ENCODE measurements at regions not wholly inside any gene's neighbourhood (a gene's known extent, or its start where the extent isn't known, plus 50 kb on each side); places are given as distances from the start of the nearest gene placed in this dataset.

DNA sequence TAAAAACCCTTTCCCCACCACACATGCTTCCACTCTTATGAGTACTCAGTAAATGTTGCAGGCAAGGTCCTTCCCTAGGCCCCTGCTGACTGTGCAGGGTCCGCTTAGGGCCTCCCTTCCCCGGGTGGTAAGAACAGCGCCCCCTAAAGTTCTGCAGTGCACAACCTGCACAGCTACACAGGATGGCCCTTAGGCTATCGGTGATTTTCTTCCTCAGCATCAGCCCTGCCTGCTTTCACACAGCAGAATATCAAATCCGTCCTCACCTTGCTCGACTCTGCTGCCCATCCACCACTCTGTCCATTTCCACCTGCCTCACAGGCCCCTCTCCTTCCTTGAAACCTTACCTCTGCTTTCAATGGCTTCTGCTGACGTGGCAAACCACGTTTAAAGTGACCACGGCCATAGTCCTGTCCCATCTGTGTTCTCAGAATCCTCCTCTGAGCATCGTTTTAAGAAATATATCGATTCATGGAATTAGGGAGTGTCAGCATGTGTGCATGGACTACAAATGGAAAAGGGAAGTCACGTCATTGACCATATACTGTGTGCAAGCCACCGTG, 51.4 kb upstream of the TMEM132E start:
- no peak for DNase-seq

- no peak for DNase-seq
Observed at GRCh38 chr17:34527136-34527907, 52.1 kb upstream of the TMEM132E start.

DNA sequence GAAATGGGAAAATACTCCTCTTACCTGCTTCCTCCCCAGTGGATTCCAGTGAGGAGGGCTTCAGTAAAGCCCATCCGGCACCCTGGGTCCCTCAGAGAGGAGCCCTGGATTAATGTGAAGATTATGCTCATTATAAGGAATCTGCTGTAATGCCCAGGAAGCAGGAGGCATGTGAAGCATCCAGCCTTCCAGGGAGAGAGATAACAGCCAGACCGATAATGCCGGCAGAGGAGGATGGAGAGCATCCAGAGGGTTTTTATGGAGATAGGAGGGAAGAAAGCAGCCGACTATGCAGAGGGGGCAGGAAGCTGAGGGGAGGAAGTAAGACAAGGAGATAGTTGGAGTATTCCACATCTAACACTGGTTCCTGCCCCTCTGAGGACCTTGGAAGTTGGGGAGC, 53.7 kb upstream of the TMEM132E start:
- DNase-seq = no peak

GRCh38 chr17:34521955-34522354, 57.4 kb upstream of the TMEM132E start:
- no peak for DNase-seq

GRCh38 chr17:34519282-34519681, 60.1 kb upstream of the TMEM132E start:
- DNase-seq = no peak

DNA sequence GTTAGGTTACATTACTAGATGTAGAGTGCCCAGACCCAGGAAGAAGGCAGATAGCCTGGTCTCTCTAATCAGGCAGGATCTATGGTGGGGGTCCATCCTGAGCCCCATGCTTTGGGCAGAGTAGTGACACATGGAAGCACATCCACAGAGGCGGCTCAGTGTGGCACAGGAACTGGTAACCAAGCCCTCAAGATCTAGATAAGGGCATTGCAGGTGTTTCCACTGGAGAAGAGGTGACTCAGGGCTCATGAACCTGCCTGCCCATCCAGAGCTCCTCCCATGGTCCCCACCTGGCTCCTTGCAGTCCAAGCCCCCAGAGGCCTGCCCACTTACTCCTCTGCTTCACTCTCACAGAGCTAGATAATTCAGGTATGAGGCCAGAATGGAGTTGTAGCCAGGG, 62.0 kb upstream of the TMEM132E start:
- DNase-seq = no peak

GRCh38 chr17:34511931-34512330, 67.5 kb upstream of the TMEM132E start:
- DNase-seq = no peak

- no peak for DNase-seq
Observed at GRCh38 chr17:34511265-34511664, 68.1 kb upstream of the TMEM132E start.

- no peak for DNase-seq
Observed at GRCh38 chr17:34504814-34505484, 74.4 kb upstream of the TMEM132E start.

DNA sequence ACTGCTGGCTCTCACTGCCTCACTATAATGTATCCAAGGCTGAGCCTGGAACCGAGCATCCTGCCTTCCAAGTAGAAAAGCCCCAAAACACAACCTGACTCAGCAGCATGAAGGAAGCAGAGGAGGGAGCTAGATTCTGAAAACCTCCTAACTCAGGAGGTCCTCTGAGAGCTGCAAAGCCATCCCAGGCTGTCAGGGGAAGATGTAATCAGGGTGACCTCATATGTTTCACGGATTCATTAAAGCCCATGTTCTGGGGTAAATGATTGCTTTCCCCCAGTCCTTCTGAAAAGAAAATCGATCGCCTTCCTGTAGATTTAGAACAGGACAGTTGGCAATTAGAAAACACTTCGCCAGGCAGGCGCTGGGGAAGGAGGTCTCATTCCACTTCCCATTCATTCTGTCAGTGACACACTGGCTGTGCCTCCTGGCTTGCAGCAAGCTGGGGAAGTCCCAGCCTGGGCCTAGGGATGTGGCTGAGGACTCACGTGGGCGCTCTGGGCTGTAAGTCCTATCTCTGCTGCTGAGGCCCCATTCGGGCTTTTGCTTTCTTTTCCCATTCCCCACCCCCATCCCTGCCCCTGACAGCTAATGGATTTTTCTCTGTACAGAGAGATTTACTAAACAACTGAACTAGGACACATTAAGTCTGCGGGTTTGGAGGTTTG, 75.7 kb upstream of the TMEM132E start:
- DNase-seq = no peak

- no peak for DNase-seq
Observed at GRCh38 chr17:34502426-34502825, 77.0 kb upstream of the TMEM132E start.

DNA sequence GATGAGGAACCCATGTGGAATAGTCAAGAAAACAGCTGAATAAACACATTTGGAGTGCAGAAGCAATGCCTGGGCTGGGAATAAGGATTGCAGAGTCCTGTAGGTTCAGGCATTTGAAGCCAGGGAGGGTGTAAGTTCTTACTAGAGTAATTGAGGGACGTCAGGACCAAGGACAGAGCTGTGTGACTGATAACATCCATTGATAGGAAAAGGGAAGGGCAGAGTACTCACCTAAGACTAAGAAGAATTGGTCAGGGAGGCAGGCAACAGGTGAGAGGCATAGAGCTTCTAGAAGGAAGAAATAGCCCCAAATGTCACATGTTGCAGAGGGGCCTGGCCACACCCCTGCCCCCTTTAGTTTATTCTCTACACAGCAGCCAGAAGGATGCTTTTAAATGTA, 79.8 kb upstream of the TMEM132E start:
- DNase-seq = no peak

DNA sequence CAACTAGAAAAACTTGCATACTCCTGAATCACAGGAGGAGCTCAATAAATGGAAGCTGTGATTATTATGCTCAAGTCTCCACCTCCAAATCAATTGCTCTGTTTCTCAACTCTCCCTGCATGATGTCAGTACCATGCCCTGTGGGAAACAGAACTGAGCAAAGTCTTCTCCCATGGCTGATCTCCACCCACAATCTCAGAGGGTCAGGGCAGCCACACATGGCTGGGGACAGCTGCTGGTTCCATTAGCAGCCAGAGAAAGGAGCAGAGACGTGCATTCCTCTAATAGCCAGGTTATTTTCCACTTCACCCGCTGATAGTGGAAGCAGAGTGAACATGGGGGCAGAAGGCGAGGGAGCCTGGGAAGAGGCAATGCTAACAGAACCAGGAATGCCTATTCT, 85.5 kb upstream of the TMEM132E start:
- no peak for DNase-seq

DNA sequence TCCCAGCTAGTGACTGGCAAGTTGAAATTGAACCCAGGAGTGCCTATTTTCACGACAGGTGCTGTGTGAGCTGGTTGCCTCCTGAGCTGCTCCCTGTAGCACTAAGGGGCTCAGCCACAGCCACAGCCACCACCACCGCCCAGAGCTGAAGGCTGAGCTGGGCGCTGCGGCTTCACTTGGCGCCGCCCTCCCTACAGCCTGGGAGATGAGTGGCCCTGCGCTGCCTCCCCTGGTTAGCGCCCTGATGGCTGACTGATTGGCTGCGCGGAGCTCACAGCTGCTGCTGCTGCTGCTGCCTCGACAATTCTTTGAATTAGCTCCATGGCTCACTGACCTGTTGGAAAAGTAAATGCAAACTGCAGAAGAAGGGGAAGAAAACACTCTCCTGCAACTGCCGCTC, 91.8 kb upstream of the TMEM132E start:
- DNase-seq = no peak

- no peak for DNase-seq
Observed at GRCh38 chr17:34486761-34487160, 92.6 kb upstream of the TMEM132E start.

- DNase-seq = no peak
Observed at GRCh38 chr17:34485999-34486398, 93.4 kb upstream of the TMEM132E start.

DNA sequence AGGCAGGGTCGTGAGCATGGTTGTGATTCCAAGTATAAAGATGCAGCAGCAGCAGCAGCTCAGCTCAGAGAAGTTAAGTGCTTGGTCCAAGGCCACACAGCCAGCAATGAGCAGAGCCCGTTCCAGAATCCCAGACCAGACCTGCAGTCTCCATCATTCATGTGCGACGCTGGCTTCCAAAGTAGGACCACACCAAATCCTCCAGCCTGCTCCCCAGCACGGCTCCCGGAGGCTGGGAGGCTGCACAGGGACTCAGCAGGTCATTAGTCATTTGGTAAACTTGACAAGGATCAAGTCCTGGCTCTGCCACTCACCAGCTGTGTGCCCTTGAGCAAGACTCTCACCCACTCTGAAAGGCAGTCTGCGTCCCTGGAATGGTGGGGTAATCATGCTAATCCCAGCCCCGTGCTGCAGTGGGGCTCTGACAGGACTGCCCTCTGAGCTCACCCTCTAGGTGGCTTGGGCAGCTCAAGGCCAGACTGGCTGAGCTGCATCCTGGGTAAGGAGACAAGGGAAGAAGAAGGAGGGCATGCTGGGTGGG, 95.1 kb upstream of the TMEM132E start:
- DNase-seq = no peak

DNA sequence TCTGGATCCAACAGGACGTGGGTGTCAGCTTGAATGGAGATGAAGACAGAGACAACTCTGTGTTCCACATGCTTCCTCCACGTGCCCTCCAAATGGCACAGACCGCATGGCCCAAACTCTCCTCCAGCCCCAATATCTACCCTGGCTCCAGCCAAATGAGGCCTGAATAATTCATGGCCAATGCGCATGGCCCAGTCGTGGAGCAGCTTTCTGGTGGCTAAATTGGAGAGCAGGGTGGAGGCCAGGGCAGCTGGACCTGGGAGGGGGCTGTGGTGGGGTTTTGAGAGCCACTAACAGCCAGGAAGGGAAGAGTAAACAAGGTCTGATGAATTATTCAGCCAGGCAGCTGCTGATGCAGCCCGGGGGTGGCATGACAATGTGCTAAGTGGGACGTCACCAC, 96.7 kb upstream of the TMEM132E start:
- DNase-seq = no peak

GRCh38 chr17:34481779-34482178, 97.6 kb upstream of the TMEM132E start:
- DNase-seq = no peak

- no peak for DNase-seq
Observed at GRCh38 chr17:34479371-34479770, 100.0 kb upstream of the TMEM132E start.

- no peak for DNase-seq
Observed at GRCh38 chr17:34478244-34478643, 101.1 kb upstream of the TMEM132E start.

GRCh38 chr17:34475296-34475695, 104.1 kb upstream of the TMEM132E start:
- DNase-seq = no peak

DNA sequence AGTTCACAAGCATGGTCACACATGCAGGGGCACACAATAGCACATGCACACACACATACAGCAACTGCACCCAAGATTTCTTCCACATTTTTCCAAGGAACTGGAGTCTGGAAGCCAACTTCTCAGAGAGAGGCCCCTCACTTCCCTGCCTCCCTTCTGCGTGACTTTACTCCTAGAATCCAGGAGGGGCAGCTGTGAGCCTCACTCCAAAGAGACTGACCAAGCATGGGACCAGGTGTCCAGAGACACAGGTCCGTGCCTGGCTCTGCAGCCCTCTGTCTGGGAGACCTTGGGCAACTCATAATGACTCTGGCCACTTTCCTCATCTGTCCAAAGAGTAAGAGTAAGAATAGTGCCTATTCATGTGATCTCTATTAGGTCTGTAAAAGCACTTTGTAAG, 104.7 kb upstream of the TMEM132E start:
- no peak for DNase-seq

- DNase-seq = no peak
Observed at GRCh38 chr17:34472363-34472762, 107.0 kb upstream of the TMEM132E start.

Data from NK-92 treated with Interleukin-12 subunit alpha and Interleukin-12 subunit beta, amount 100 ng/mL, for 24 hours (cell line).